ENCODE measurements at regions not wholly inside any gene's neighbourhood (a gene's known extent, or its start where the extent isn't known, plus 50 kb on each side); places are given as distances from the start of the nearest gene placed in this dataset.

GRCh38 chr4:84319124-84319523 is 180.0 kb downstream of the NKX6-1 start:
- TF ChIP-seq ZNF331 (CRISPR knock-in tag; IDR thresholded peaks at IDR 0.05; ENCODE audit: low read depth) (no peak), JUNB (IDR thresholded peaks at IDR 0.05; ENCODE audit: unreplicated experiment) (no peak), REST (IDR thresholded peaks at IDR 0.05; ENCODE audit: unreplicated experiment) (no peak), CREB1 (CRISPR knock-in tag; IDR thresholded peaks at IDR 0.05; ENCODE audit: low read depth) (no peak), ZNF114 (CRISPR knock-in tag; IDR thresholded peaks at IDR 0.05) (no peak), EZH2phosphoT487 (IDR thresholded peaks at IDR 0.05; ENCODE audit: unreplicated experiment) (no peak), NANOG (IDR thresholded peaks at IDR 0.05; ENCODE audit: borderline replicate concordance) (no peak), POLR2AphosphoS5 (IDR thresholded peaks at IDR 0.05; ENCODE audit: low read depth) (no peak), ZNF462 (CRISPR knock-in tag; IDR thresholded peaks at IDR 0.05) (no peak), STAT1 (IDR thresholded peaks at IDR 0.05; ENCODE audit: unreplicated experiment) (no peak), EZH2 (IDR thresholded peaks at IDR 0.05; ENCODE audit: low read depth, unreplicated experiment) (no peak)
- TF ChIP-seq, protein P1, sequence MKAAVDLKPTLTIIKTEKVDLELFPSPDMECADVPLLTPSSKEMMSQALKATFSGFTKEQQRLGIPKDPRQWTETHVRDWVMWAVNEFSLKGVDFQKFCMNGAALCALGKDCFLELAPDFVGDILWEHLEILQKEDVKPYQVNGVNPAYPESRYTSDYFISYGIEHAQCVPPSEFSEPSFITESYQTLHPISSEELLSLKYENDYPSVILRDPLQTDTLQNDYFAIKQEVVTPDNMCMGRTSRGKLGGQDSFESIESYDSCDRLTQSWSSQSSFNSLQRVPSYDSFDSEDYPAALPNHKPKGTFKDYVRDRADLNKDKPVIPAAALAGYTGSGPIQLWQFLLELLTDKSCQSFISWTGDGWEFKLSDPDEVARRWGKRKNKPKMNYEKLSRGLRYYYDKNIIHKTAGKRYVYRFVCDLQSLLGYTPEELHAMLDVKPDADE (IDR thresholded peaks at IDR 0.05) = no peak
- TF ChIP-seq, protein P2, sequence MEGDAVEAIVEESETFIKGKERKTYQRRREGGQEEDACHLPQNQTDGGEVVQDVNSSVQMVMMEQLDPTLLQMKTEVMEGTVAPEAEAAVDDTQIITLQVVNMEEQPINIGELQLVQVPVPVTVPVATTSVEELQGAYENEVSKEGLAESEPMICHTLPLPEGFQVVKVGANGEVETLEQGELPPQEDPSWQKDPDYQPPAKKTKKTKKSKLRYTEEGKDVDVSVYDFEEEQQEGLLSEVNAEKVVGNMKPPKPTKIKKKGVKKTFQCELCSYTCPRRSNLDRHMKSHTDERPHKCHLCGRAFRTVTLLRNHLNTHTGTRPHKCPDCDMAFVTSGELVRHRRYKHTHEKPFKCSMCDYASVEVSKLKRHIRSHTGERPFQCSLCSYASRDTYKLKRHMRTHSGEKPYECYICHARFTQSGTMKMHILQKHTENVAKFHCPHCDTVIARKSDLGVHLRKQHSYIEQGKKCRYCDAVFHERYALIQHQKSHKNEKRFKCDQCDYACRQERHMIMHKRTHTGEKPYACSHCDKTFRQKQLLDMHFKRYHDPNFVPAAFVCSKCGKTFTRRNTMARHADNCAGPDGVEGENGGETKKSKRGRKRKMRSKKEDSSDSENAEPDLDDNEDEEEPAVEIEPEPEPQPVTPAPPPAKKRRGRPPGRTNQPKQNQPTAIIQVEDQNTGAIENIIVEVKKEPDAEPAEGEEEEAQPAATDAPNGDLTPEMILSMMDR (conservative IDR thresholded peaks at IDR 0.05; ENCODE audit: low read depth in 2 of 2) = no peak
- Histone ChIP-seq H3K27ac (ENCODE audit: low read depth) (no peak overlapping the region), H3K27me3 (ENCODE audit: insufficient read depth) (no peaks in the 10 kb centered on the region), H3K4me1 (ENCODE audit: insufficient read depth) (peaks cover 6% of the 10 kb centered on the region), H3K9me2 (ENCODE audit: insufficient read depth) (peaks cover 7% of the 10 kb centered on the region; the same call in 1 of the 2 replicates), H3K4me3 (no peak overlapping the region), H3K79me2 (replicated peaks; ENCODE audit: insufficient read depth) (no peaks in the 10 kb centered on the region), H3F3A (replicated peaks; ENCODE audit: low read depth) (no peaks in the 10 kb centered on the region), H3K4me2 (no peak overlapping the region), H4K20me1 (replicated peaks; ENCODE audit: insufficient read depth) (no peaks in the 10 kb centered on the region), H3K36me3 (ENCODE audit: insufficient read depth) (no peaks in the 10 kb centered on the region), H2AFZ (peak overlapping the region; percentile 70; the same call in 1 of the 2 replicates)
- Mint-ChIP-seq H3K4me1 (peaks cover 7% of the 10 kb centered on the region), H3K4me3 (no peak overlapping the region), H3K27ac (no peak overlapping the region), H3K9me3 (no peaks in the 10 kb centered on the region), H3K27me3 (ENCODE audit: insufficient read depth, low read depth, poor library complexity) (no peaks in the 10 kb centered on the region), H3K36me3 (ENCODE audit: low read depth) (no peaks in the 10 kb centered on the region)
- DNase-seq (ENCODE audit: low spot score) (no peak), ATAC-seq (no peak)

All from GM23338 (cell line).